Stimulated activated CD8-positive, alpha-beta memory T cell treated with anti-CD3 and anti-CD28 coated beads, Interleukin-15, amount 100 ng/mL, for 4 hours (primary cell): ENCODE measurements at regions not wholly inside any gene's neighbourhood (a gene's known extent, or its start where the extent isn't known, plus 50 kb on each side); places are given as distances from the start of the nearest gene placed in this dataset.
"Not testable (repeated sequence)": the region's sequence is repeated elsewhere in the genome, so short reads cannot be mapped to it uniquely, and the experiment has no call there.

Source experiments
- DNase-seq, 2 donors: peaks; one replicate each; pipeline ENCODE4 v3.0.0-alpha.2; 2020; ENCODE audit warnings: low read depth in 2 of 2

DNA sequence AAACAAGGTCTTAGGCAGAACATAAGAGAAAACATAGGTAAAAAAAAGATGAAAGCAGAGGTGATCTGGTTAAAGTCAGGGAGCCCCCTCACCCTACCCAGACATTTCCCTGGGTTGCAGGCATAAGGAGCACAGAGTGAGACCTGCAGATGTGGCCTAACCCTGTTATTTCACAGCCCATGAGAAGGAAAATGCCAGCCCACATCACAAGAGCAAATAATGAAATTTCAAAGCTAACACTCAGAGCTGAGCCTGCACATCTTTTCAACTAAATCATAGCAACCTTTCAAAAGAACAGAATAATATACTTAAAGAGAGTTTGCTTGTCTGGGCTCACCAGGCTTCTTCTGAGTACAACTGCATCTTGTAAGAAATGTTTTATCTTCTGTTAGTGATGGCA, 295.4 kb downstream of the RPAP3 start:
- DNase-seq, result no peak

DNA sequence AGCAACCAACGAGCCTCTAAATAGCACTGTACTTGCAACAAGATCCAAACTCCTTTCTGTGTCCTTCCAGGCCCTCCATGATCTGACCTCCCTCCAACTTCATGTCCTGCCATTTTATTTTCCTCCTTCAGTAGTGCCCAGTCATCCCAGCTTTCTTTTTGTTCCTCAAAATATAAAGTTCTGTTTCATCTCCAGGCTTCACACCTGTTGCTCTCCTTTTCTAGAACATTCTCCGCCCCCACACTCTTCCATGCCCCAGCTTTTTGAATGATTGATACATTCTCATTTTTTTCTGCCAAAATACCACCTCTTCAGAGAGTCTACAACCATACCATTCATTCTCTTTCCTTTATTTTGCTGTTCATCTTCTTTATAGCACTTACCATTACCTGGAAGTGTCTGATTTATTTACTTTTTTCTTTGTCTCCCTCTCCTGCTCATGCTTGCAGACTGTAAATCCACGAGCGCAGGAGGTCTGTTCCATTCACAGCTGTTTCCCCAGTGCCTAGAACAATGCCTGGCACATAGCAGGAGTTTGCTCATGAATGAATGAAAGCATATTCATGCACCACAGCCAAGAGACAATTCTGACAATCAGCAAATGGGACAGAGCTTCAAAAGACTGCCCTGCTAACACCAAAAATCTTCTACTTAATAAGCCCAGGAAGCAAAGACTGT, 296.4 kb downstream of the RPAP3 start:
- no peak for DNase-seq

DNA sequence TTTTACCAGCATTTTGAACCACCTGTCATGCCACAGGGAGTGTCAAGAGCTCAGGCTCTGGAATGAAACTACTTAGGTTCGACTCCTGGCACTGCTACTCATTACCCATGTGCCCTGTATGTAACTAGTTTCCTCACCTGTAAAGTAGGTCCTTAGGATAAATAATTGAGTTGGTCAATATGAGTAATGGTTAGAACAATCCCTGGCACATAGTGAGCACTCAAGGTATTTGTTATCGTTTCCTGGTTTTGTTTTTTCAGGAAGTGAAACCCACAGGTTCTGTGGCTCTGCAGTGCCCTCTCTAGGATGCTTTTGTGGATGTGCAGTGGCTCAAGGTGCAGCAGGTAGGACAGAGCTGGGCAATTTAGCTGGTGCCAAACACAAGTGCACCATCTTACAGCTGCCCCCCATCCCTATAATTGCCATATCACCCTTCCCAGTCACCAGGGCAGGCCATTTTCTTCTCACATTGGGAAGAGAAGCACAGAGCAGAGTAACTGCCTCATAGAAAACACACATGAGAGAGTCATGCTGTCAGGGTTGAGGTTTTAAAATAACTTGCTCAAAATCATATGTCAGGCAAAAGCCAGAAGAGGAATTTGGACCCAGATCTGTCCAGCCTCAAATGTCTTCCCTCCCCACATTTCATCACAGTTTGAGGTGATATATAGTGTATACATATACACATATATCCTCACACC, 297.5 kb downstream of the RPAP3 start:
- no peak for DNase-seq

DNA sequence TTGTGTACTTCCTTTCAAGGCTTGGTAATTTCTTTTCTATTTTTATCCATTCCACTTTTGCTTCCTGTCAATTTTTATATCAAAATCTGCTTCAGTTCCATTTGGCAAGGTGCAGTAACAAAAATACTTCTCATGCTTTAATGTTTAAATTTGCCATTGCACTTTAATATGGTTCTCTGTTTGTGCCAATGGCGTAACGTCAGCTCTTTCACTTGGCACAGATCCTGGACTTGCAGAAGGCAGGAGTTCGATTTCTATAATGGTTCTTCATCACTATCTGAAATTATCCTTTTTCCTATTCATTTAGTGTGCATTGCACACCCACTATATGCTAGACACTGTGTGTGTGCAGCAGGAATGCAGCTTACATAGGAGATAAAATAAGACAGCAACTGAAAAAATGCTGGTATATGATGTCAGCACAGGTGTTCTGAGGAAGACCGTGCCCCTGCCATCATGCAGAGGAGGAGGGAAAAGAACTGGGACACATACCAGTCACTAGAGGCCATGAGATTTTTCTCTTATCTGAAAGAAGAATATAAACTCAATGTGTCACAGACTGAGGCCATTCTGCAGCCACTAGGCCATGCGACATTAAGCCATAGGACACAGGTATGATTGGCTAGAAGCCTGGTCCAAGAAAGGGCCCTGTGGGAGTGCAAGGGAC, 298.2 kb downstream of the RPAP3 start:
- DNase-seq, result no peak

DNA sequence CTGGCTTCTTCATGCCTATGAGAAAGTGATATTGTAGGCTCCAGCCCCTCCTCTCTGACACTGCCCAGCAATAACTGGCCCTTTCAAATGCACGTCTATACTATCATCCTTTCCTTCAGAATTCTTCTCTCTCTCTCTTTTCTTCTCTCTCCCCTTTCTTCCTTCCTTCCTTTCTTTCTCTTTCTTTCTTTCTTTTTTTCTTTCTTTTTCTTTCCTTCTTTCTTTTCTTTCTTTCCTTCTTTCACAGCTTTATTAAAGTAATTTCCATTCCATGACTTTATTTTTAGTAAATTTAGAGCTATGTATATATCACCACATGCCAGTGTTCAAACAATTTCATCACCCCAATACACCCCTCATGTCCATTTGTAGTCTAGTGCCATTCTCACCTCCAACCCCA, 302.1 kb downstream of the RPAP3 start:
- DNase-seq, result no peak

DNA sequence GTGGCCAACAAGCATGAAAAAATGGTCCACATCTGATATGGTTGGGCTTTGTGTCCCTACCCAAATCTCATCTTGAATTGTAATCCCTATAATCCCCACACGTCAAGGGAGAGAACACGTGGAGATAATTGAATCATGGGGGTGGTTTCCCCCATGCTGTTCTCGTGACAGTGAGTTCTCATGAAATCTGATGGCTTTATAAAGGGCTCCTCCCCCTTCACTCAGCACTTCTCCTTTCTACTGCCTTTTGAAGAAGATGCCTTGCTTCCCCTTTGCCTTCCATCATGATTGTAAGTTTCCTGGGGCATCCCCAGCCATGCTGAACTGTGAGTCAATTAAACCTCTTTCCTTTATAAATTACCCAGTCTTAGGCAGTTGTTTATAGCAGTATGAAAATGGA, 304.6 kb downstream of the RPAP3 start:
- not testable (repeated sequence) for DNase-seq

DNA sequence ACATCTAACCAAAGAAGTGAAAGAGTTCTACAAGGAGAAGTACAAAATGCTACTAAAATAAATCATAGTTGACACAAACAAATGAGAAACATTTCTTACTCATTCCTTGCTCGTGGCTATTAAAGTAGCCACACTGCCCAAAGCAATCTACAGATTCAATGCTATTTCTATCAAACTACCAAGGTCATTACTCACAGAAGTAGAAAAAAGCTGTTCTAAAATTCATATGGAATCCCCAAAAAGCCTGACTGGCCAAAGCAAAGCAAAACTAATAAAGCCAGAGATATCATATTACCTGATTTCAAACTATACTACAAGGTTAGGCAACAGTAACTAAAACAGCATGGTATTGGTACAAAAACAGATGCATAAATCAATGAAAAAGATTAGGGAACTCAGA, 305.6 kb downstream of the RPAP3 start:
- DNase-seq, result no peak

DNA sequence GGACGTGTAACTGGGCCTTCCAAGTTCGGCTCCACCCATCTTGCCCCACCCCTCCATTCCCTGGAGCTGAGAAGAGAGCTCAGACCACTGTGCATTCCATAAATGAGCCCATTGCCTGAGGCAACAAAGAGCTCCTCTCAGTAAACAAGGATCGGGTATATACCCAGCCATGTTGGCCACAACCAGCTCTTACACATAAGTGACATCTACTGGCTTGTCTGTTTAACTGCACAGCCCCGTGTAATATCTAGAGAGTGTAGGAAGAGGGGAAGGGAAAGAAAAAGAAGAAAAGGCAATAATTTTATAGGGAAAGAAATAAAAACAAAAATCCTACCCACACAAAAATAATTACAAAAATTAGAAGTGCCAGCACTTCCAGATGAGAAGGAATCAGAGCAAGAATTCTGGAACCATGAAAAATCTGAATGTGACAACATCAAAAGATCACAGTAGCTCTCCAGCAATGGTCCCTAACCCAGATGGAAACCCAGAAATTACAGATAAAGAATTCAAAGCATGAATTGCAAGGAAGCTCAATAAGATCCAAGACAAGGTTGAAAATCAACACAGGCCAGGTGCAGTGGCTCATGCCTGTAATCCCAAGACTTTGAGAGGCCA, 308.1 kb downstream of the RPAP3 start:
- DNase-seq, result peak in 1 of 2 donors; percentile 33

DNA sequence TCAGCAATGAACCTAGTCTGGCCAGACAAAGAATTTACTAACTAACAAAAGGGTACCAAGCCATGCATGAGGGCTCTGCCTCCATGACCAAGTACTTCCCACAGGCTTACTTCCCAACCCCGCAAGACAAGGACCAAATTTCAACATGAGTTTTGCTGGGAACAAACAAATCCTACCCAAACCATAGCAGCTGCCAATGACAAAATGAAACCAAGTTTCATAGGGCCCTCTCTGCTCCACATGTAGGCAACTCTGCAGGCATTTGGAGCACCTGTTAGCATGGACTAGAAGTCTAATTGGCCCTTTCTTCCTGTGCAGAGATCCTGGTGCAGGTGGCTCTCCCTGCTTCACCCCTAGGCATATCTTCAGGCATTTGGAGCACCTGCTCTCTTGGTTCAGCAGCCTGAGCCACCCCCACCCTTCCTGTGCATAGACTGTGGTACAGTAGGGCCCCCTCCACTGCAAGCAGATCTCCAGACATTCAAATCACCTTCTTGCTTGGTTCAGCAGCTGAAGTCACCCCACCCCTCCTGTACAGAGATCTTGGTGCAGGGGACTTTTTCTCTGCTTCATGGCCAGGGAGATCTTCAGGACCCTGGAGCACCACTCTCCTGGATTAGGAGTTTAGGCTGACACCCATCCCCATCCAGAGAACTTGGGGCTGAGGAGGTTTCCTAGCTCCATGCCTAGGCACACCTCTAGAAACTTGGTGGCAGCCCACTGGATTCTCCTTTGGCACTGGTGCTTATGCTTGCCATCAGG, 308.7 kb downstream of the RPAP3 start:
- DNase-seq, result no peak

DNA sequence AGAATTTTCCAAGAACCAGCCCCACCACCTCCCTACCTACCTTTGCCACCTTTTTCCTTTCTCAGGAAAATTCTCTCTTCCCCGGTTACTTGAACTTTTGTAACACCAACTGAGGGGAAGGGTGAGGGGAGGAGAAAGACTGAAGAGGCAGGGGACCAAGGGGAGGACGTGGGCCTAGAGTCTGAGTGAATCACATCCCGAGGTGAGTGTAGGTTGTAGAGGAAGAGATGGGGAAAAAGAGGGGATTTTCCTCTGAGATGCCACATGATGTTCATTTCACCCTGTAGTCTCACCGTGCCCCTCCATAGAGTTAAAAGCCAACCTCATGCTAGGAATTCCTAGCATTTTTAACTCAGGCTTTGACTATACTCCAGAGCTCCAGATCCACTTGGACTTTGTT, 311.8 kb downstream of the RPAP3 start:
- no peak for DNase-seq

DNA sequence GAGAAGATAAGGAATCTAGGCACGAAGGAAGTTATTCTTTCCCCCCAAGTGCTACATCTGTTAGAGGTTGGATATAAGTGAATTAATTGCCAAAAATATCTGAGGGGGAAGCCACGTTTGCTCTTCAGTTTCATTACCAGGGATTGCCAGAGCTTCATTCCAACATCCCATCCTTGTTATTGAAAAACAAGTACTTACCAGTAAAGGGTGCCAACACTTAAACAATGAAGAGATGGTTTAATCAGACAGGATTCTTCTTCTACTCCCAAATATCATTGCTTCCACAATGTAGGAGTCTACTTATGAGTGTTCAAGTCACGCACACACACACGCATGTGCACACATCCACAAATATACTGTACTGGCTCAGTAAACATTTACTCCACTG, 312.4 kb downstream of the RPAP3 start:
- no peak for DNase-seq

DNA sequence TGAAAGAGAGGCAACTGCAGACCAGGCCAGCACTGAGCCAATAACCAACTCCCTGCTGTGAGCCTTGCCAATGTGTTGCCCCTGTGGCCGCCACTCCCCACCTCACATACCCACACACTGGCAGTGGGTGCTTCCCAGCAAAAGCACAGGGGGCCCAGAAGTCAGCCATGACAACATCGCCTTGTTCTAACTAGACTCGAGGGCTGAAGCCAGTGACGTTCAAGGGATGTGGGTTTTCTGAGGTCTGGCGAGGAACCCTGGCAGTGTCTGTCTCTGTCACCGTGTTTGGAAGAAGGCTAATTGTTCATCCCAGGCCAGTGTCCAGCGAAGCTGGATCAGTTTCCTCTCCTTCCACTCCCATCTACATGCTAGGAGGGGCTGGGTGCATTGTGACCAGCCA, 311.8 kb upstream of the AMIGO2 start:
- peak; percentile 49 to 53 for DNase-seq

DNA sequence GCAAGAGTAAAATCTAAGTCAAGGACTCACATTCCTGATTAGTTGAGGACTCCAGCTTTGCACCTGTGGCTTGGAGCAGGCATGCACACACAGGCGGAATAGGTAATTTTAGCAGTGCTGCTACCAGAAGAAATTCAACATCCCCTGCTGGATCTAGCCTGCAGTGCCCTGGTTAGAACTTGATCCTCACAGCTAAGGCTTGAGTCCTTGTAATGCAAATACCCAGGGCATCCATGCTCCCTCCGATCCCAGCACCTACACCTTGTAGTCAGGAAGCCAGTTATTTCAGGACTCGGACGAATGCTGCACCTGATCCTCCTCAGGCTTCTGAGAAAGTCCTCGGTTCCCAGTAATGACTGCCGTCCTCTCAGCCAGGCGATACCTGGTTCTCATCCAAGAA, 309.0 kb upstream of the AMIGO2 start:
- DNase-seq, result no peak

DNA sequence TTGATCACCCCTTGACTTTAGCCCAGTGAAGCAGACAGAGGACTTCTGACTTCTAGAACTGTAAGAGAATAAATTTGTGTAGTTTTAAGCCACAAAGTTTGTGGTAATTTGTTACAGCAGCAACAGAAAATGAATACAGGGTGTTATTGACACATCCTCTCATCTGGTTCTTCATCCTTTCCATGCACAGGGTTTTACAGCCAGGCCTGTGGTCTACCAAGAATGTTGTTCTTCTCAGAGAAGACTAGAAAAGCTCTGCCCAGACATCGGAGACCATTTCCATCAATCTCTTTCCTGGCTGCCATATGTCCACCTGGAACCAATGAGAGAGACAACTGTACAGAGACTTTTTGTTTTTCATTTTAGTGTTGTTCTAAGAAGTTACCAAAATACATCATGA, 308.2 kb upstream of the AMIGO2 start:
- no peak for DNase-seq

DNA sequence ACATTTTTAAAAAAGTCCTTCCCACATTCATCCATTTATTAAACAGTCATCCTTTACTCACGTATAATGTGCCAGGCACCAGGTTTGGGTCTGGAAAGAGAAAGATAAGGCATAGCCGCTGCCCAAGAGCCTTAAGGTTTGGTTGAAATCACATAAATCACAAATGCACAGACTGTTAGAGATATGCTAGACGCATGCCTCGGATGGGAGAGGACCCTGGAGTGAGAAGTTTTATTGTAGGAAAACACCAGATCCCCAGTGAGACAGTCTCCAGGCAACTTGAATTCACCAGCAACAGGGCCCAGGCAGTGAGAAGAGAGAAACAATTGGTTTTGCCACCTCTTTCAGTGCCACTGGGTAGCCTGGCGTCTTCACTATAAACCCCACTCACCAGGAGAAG, 305.9 kb upstream of the AMIGO2 start:
- DNase-seq, result no peak

DNA sequence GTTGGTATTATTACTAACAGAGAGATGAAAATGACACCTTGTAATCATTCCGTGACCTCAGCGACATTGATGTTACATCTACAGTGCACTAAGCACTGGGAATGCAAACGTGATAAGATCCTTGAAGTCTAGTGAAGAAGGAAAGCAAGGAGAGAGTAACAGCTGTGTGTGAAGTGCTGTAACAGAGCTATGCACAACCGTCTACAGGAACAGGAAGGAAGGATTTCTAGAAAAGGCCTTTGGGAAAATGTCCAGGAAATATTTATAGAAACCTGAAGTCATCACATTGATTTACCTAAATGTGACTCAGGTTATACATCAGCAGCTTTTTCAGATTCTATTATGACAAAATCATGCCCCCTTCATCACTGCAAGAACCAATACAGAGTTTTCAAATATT, 304.2 kb upstream of the AMIGO2 start:
- no peak for DNase-seq

DNA sequence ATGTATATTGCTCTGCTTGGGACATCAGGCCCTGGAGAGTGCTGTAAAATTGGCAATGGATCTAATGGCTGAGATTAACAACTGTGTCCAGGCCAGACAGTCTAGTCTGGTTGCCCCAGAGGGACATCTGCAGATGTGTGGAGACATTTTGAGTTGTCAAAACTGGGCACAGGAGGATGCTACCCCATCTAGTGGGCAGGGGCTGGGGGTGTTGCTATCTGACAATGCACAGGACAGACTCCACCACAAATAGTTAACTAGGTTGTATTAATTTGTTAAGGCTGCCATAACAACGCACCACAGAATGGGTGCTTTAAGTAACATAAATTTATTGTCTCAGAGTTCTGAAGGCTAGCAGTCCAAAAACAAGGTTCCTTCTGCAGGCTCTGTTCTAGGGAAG, 302.5 kb upstream of the AMIGO2 start:
- DNase-seq, result no peak

DNA sequence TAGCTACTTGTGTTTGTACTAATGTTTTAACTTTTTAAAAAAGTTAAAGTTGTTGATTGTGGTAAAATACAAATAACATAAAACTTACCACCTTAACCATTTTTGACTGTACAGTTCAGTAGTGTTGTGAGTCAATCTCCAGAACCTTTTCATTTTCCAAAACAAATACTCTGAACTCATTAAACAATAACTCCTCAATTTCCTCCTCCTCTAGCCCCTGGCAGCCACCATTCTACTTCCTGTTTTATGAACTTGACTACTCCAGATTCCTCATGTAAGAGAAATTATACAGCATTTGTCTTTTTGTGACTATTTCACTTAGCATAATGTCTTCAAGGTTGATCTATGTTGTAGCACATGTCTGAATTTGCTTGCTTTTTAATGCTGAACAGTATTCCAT, 299.1 kb upstream of the AMIGO2 start:
- DNase-seq, result no peak

DNA sequence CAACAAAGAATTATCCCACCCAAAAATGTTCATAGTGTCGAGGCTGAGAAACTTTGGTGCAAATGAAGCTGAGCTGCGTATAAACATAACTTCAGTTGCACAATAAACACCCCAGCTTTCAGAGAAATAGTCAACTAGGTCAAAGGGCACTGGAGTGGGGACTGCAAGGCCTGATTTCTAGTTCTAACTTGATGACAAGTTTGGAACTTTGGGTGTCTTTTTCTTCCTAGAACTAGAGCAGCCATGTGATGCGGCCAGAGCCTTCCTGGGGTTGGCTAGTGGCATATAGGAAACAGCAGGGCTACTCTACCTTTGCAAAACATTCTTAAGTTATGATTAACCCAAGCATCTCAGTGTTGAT, 298.4 kb upstream of the AMIGO2 start:
- DNase-seq, result no peak

DNA sequence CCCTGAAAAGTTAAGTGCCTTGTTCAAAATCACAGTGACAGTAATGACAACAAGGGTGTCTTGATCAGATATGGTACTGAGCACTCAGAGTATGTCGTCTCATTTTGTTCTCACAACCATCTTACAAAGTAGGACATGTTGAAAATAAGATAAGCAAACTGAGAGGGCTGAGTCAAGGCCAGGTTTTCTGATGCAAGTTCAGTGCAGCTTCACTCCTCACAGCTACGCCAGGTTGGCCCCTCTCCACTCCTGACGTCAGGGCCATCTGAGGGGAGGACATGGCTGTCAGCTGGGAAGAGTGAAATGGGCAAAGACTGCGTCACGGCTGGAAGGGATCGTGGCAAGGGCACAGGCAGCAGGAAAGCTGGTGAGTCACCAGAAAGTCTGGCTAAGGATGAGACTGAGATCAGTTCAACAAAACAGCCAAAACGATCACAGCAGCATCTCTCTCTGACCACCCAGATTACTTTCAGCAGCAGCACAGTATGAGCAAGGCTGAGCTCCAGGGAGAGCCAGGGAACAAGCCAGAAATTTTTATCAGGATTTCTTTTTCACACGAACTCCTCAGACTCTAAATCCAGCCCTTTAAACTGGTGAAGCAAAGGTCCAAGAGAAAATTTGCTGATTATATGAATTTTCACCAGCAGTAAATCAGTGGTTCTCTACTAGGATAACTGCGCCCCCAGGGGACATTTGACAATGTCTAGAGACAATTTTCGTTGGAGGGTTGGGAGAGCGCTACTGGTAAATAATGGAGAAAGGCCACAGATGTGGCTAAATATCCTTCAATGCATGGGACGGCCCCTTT, 297.9 kb upstream of the AMIGO2 start:
- no peak for DNase-seq

DNA sequence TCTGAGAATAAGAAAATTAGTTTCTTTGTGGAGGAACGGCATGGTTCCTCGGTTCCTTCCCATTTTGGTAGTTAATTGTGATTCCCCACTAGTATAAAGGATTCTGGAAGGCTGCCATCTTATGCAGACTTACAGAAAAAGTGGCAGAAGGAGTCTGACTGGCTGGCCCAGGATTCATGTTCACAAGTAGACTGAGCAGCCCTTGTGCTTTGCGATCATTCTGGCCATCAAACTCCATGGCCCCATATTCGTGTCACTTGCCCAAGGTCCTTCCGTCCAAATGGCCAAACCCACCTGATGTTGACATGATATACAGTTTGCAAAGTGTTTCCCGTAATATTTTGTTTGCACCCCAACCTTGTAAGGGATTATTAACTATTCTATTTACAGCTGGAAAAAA, 297.2 kb upstream of the AMIGO2 start:
- no peak for DNase-seq
